ENCODE measurements at regions not wholly inside any gene's neighbourhood (a gene's known extent, or its start where the extent isn't known, plus 50 kb on each side); places are given as distances from the start of the nearest gene placed in this dataset.

DNA sequence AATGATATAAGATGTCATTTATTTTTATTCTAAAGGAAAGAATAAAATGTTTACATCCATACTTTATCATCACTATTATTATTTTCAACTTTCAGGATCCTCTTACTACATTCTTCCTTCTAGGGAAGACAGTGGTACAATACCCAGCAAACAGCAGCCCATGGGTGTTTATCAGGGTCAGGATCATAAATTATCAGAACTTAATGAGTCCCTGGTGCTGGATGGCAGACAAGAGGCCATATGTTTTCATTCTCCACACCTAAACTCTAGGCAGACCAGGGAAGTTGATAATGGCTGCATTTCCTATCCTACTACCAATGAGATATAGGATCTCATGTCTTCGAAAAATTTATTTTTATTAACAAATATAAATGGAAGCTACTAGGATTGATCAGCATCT, 127.7 kb downstream of the SAMMSON start:
- Mint-ChIP-seq H3K9me3 (peaks cover 10% of the 10 kb centered on the region), H3K4me1 (no peaks in the 10 kb centered on the region), H3K27me3 (ENCODE audit: low read depth) (no peaks in the 10 kb centered on the region), H3K36me3 (no peaks in the 10 kb centered on the region), H3K4me3 (no peak overlapping the region), H3K27ac (no peak overlapping the region)
- POLR2A ChIA-PET, result no interaction called here
- TF ChIP-seq EMX1 (CRISPR knock-in tag; IDR thresholded peaks at IDR 0.05), result no peak
- TF ChIP-seq ARID4B (CRISPR knock-in tag; IDR thresholded peaks at IDR 0.05; ENCODE audit: borderline replicate concordance), result no peak
- TF ChIP-seq ZNF396 (CRISPR knock-in tag; IDR thresholded peaks at IDR 0.05; ENCODE audit: borderline replicate concordance), result no peak
- no peak for TF ChIP-seq ATF1 (CRISPR knock-in tag; IDR thresholded peaks at IDR 0.05)
- TF ChIP-seq FOXK1 (CRISPR knock-in tag; IDR thresholded peaks at IDR 0.05), result no peak
- TF ChIP-seq ATF6 (CRISPR knock-in tag; IDR thresholded peaks at IDR 0.05), result no peak
- TF ChIP-seq, protein P1, sequence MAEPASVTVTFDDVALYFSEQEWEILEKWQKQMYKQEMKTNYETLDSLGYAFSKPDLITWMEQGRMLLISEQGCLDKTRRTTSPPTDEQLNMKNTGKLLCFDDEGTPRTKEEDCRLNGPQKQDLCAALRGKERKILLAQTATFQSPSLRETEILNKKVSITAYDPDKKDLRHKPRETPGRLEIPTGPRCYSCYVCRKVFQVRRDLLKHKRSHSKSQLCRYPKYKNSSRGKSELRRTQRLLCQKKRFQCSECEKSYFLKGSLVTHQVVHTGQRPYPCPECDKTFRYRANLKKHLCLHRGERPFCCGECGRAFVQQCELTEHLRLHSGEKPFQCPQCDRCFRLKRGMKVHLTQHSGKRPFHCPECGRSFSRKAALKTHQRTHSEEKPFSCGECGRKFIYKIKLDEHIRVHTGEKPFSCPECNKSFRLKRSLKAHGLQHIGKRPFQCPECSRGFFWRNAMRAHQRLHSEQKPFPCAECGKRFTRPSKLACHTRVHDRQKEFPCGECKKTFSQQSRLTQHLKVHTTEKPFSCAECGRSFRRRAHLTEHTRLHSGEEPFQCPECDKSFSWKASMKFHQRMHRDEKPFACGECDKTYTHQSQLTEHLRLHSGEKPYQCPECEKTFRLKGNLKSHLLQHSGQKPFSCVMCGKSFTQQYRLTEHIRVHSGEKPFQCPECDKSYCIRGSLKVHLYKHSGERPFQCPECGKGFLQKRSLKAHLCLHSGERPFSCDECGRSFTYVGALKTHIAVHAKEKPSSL (CRISPR knock-in tag; conservative IDR thresholded peaks at IDR 0.05), result no peak
- TF ChIP-seq AFF4 (CRISPR knock-in tag; IDR thresholded peaks at IDR 0.05; ENCODE audit: borderline replicate concordance), result no peak
- no peak for TF ChIP-seq PRRX2 (CRISPR knock-in tag; IDR thresholded peaks at IDR 0.05)
- no peak for TF ChIP-seq TP53 (CRISPR knock-in tag; IDR thresholded peaks at IDR 0.05)
- no peak for TF ChIP-seq SOX15 (CRISPR knock-in tag; IDR thresholded peaks at IDR 0.05)
- TF ChIP-seq TCF7 (CRISPR knock-in tag; IDR thresholded peaks at IDR 0.05; ENCODE audit: low read depth), result no peak
- DNase-seq (ENCODE audit: low spot score) (no peak), ATAC-seq (no peak)
- CTCF ChIA-PET, result no interaction called here

DNA sequence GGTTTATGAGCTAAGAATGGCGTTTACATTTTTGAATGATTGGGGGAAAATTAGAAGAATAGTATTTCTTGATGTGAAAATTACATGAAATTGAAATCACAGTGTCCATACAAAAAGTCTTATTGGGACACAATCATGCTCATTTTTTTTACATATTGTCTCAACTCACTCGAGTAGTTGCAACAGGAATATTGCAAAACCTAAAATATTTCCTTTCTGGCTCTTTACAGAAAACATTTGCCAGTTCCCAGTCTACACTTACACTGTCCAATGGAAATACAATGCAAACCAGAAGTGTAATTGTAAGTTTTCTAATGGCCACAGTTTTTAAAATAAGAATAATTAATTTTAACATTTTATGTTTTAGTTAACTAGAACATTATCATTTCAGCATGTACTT, 137.8 kb downstream of the SAMMSON start:
- POLR2A ChIA-PET, result no interaction called here
- ATAC-seq (no peak), DNase-seq (ENCODE audit: low spot score) (no peak)
- H3K4me1 Mint-ChIP-seq, result peaks cover 7% of the 10 kb centered on the region
- H3K36me3 Mint-ChIP-seq, result no peaks in the 10 kb centered on the region; the same call in 1 of the 2 replicates
- H3K4me3 Mint-ChIP-seq, result no peak overlapping the region
- CTCF ChIA-PET, result no interaction called here
- H3K27ac Mint-ChIP-seq, result no peak overlapping the region
- no peaks in the 10 kb centered on the region for H3K27me3 Mint-ChIP-seq (ENCODE audit: low read depth)
- peaks cover 35% of the 10 kb centered on the region for H3K9me3 Mint-ChIP-seq
- TF ChIP-seq SMAD4 (CRISPR knock-in tag; IDR thresholded peaks at IDR 0.05), result no peak
- TF ChIP-seq ZNF396 (CRISPR knock-in tag; IDR thresholded peaks at IDR 0.05; ENCODE audit: borderline replicate concordance), result no peak
- no peak for TF ChIP-seq PRDM15 (CRISPR knock-in tag; IDR thresholded peaks at IDR 0.05)
- no peak for TF ChIP-seq ELF4 (CRISPR knock-in tag; IDR thresholded peaks at IDR 0.05; ENCODE audit: low read depth)
- no peak for TF ChIP-seq MLX (CRISPR knock-in tag; IDR thresholded peaks at IDR 0.05)
- TF ChIP-seq HMGA2 (CRISPR knock-in tag; IDR thresholded peaks at IDR 0.05), result no peak
- no peak for TF ChIP-seq JUN (CRISPR knock-in tag; IDR thresholded peaks at IDR 0.05)
- TF ChIP-seq SMAD3 (CRISPR knock-in tag; IDR thresholded peaks at IDR 0.05; ENCODE audit: borderline replicate concordance), result no peak

All from WTC11 (cell line).